ENCODE measurements at regions not wholly inside any gene's neighbourhood (a gene's known extent, or its start where the extent isn't known, plus 50 kb on each side); places are given as distances from the start of the nearest gene placed in this dataset.
A peak's percentile ranks its signal among the peaks of the same experiment; 100 is the strongest.

GRCh38 chr6:138550346-138550767 lies 51.1 kb upstream of the NHSL1 start (continued):
- TF ChIP-seq, protein P1, sequence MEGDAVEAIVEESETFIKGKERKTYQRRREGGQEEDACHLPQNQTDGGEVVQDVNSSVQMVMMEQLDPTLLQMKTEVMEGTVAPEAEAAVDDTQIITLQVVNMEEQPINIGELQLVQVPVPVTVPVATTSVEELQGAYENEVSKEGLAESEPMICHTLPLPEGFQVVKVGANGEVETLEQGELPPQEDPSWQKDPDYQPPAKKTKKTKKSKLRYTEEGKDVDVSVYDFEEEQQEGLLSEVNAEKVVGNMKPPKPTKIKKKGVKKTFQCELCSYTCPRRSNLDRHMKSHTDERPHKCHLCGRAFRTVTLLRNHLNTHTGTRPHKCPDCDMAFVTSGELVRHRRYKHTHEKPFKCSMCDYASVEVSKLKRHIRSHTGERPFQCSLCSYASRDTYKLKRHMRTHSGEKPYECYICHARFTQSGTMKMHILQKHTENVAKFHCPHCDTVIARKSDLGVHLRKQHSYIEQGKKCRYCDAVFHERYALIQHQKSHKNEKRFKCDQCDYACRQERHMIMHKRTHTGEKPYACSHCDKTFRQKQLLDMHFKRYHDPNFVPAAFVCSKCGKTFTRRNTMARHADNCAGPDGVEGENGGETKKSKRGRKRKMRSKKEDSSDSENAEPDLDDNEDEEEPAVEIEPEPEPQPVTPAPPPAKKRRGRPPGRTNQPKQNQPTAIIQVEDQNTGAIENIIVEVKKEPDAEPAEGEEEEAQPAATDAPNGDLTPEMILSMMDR (CRISPR knock-in tag; IDR thresholded peaks at IDR 0.05) = no peak
- TF ChIP-seq ZBTB42 (CRISPR knock-in tag; IDR thresholded peaks at IDR 0.05) = no peak
- TF ChIP-seq, protein P2, sequence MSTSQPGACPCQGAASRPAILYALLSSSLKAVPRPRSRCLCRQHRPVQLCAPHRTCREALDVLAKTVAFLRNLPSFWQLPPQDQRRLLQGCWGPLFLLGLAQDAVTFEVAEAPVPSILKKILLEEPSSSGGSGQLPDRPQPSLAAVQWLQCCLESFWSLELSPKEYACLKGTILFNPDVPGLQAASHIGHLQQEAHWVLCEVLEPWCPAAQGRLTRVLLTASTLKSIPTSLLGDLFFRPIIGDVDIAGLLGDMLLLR (CRISPR knock-in tag; IDR thresholded peaks at IDR 0.05) = no peak
- TF ChIP-seq ZNF331 (CRISPR knock-in tag; IDR thresholded peaks at IDR 0.05) = peak; percentile 95
- TF ChIP-seq, protein P3, sequence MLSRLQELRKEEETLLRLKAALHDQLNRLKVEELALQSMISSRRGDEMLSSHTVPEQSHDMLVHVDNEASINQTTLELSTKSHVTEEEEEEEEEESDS (CRISPR knock-in tag; IDR thresholded peaks at IDR 0.05; ENCODE audit: borderline replicate concordance) = no peak
- 0 out of 2 replicates have a peak, but pooled peaks have one; percentile 39 for TF ChIP-seq GATAD1 (CRISPR knock-in tag; IDR thresholded peaks at IDR 0.05)
- TF ChIP-seq, protein P4, sequence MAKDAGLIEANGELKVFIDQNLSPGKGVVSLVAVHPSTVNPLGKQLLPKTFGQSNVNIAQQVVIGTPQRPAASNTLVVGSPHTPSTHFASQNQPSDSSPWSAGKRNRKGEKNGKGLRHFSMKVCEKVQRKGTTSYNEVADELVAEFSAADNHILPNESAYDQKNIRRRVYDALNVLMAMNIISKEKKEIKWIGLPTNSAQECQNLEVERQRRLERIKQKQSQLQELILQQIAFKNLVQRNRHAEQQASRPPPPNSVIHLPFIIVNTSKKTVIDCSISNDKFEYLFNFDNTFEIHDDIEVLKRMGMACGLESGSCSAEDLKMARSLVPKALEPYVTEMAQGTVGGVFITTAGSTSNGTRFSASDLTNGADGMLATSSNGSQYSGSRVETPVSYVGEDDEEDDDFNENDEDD (CRISPR knock-in tag; IDR thresholded peaks at IDR 0.05; ENCODE audit: borderline replicate concordance) = peak; percentile 33; the same call in 1 of the 2 replicates
- TF ChIP-seq GATA4 (IDR thresholded peaks at IDR 0.05; ENCODE audit: borderline replicate concordance, low read depth) = peak; percentile 78; the same call in 1 of the 2 replicates
- TF ChIP-seq ZNF639 (CRISPR knock-in tag; conservative IDR thresholded peaks at IDR 0.05) = no peak
- TF ChIP-seq TAF1 (CRISPR knock-in tag; IDR thresholded peaks at IDR 0.05) = peak; percentile 30; the same call in 1 of the 2 replicates
- no peak for TF ChIP-seq ZNF430 (CRISPR knock-in tag; IDR thresholded peaks at IDR 0.05)
- TF ChIP-seq, protein P5, sequence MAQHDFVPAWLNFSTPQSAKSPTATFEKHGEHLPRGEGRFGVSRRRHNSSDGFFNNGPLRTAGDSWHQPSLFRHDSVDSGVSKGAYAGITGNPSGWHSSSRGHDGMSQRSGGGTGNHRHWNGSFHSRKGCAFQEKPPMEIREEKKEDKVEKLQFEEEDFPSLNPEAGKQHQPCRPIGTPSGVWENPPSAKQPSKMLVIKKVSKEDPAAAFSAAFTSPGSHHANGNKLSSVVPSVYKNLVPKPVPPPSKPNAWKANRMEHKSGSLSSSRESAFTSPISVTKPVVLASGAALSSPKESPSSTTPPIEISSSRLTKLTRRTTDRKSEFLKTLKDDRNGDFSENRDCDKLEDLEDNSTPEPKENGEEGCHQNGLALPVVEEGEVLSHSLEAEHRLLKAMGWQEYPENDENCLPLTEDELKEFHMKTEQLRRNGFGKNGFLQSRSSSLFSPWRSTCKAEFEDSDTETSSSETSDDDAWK (CRISPR knock-in tag; IDR thresholded peaks at IDR 0.05) = no peak
- peak; percentile 94 for TF ChIP-seq MED1 (CRISPR knock-in tag; IDR thresholded peaks at IDR 0.05)
- peak; percentile 75; the same call in 1 of the 2 replicates for TF ChIP-seq ZNF512B (CRISPR knock-in tag; IDR thresholded peaks at IDR 0.05; ENCODE audit: borderline replicate concordance)
- TF ChIP-seq TCF7L2 (IDR thresholded peaks at IDR 0.05; ENCODE audit: low read depth, low read length) = no peak
- TF ChIP-seq FOXP4 (CRISPR knock-in tag; IDR thresholded peaks at IDR 0.05) = peak; percentile 96
- TF ChIP-seq ZNF12 (CRISPR knock-in tag; IDR thresholded peaks at IDR 0.05) = peak; percentile 79; the same call in 1 of the 2 replicates
- TF ChIP-seq RARG (CRISPR knock-in tag; IDR thresholded peaks at IDR 0.05; ENCODE audit: low read depth) = no peak
- no peak for TF ChIP-seq FOXA1 (IDR thresholded peaks at IDR 0.05)
- TF ChIP-seq FOXA1 (CRISPR knock-in tag; IDR thresholded peaks at IDR 0.05) = peak; percentile 46
